Jurkat, Clone E6-1 (cell line): ENCODE measurements at regions not wholly inside any gene's neighbourhood (a gene's known extent, or its start where the extent isn't known, plus 50 kb on each side); places are given as distances from the start of the nearest gene placed in this dataset.

ENCODE experiments used
- DNase-seq: peaks from one replicate; pipeline ENCODE4 v3.0.0-alpha.2; 2011; ENCODE audit warnings: low read depth, low spot score
- H3K4me3 ChIP-seq: 2 replicates; pipeline ENCODE4 v1.5.1; 2011; ENCODE audit warnings: mild to moderate bottlenecking, low read length, control low read depth, moderate library complexity

DNA sequence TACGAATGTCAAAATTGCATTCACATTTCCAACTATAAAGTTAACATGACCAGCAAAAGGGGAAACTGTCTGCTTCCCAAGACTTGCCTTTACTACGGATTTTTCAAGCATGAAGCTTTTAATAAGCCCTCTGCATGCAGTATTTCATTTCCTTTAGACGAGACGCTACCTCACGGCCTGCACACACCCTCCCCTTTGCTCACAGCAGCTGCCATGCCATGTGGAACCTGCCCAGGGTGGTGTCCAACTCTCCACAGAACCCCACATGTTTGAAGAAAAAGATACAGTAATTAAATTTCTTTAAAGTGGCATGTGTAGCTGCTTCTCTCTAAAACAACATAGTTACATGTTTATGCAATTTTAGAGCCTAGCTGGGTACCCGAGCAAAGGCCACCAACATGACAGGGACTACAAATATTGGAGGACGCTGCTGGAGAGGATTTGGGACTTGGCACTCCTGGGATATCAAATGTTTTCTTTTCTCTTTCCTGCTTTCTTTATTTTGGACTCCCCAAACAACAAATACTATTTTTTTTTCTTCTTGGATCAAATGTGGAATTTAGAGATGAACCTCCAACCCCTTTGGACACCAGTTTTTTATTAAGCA, 256.9 kb upstream of the PCSK5 start:
- H3K4me3 ChIP-seq: no peak overlapping the region
- no peak for DNase-seq

DNA sequence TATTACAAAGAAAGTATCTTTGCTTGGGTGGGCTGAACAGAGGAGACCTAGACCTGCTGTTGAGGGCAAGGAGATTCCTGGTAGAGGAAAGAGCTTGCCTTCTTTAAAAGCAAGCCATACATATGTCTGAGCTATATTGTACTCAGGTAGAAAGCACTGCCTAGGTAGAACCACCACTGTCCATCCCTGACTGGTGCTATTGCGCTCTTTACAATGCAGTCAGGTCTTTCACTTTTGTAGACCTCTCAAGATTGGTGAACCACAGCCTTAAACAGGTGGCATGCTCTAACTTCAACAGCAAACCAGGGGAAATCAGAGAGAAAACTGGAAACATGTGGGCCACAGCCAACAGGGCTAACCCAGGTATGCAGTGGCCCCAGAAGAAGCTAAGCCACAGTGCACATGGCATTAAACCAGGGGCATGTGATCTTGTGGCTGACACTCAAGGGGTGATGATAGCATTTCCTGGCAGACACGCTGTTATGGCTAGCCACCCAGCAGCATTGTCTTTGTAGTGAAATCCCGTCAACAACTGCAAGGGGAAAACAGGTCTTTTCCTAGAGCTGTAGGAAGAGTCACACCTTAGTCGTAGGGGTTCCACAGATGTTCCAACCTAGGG, 253.9 kb upstream of the PCSK5 start:
- no peak for DNase-seq
- H3K4me3 ChIP-seq: no peak overlapping the region

DNA sequence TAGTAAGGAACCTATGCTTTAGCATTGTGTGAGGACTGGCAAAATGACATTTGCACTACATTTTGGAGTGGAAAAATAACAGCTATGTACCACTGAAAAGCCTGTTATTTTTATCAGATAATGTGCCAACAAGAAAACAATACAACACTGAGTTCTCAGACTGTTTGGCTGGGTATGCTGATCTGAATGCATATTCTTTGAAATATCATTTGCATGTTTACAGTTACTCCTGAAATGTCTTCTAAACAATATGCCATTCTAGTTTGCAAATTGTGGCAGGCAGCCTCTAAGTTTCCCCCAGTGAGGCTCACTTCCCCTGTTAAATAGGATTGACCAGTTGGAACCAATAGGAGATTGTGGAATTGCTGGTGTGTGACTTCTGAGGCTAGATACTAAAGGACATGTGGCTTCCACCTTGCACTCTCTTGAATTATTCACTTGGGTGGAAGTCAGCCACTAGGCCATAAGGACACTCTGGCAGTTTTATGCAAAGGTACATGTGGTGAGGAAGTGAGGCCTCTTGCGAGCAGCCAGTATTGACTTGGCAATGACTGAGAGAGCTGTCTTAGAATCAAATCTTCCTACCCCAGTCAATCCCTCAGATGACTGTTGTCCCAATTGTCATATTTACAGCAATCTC, 250.4 kb upstream of the PCSK5 start:
- no peak overlapping the region for H3K4me3 ChIP-seq
- no peak for DNase-seq

DNA sequence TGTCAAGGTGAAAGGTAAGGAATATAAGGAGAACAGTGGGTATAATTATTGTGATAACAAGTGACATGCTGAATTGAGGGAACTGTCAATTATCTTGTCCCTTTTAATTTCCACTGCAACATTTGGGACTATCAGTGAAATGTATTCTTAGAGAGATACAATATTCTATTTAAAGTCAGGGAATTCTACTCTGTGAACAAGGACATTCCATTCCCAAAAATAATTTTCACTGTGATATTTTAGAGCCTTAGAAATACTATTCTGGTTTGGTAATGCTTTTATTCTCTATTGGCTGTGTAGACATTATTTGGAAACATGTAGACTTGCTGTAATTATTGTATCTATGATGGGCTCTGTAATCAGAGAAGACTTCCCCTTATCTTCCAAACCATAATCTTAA, 248.0 kb upstream of the PCSK5 start:
- no peak for DNase-seq
- no peak overlapping the region for H3K4me3 ChIP-seq

DNA sequence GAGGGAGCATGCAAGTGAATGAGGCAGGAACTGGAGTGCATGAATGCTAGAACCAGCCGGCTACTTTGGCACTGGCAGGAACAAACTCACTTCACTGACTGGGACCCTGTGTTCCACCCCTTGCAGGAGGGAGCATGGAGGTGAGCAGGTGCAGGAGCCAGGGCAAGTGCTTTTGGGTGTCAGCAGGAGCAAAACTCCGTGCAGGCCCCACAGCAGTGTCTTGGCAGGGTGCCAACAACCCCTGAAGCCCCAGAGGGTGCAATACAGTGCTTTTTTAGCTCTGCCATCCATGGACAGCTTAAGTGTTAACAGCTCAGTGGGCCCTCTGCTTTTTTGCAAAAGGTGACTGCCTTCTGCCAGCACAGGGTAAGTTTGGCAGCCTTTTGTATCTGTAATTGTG, 245.8 kb upstream of the PCSK5 start:
- DNase-seq: no peak
- H3K4me3 ChIP-seq: no peak overlapping the region

DNA sequence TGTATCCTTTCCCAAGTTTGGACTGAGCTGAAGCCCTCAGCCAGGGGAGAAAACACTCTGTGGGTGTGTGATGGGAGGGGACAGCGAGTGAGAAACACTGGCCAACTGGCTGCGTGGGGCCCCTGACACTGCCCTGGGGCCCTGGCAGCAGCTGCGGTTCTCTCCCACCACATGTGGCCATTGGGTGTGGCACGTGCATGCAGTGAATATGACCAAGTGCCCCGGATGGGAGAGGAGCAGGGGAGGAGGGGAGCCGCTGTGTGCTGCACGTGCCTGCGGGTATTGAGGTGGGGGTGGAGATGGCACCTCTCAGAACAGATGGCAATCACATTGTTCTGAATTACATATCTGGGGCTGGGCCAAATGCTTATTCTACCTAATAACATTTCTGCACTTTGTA, 242.4 kb upstream of the PCSK5 start:
- no peak for DNase-seq
- H3K4me3 ChIP-seq: no peak overlapping the region

DNA sequence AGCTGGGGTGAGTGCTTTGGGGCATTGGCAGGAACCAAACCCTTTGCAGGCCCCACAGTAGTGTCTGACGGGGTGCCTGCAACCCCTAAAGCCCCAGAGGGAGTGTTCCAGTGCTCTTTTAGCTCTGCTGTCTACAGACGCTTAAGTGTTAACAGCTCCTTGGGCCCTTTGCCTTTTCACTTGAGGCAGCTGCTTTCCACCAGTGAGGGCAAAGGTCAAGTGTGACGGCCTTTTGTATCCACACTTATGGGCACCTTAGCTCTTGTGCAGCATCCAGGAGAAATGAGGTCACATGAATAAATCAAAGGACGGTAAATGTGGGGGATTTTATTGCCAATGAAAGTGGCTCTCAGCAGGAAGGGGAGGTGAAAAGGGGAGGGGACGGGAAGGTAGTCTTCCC, 241.4 kb upstream of the PCSK5 start:
- H3K4me3 ChIP-seq: no peak overlapping the region

DNA sequence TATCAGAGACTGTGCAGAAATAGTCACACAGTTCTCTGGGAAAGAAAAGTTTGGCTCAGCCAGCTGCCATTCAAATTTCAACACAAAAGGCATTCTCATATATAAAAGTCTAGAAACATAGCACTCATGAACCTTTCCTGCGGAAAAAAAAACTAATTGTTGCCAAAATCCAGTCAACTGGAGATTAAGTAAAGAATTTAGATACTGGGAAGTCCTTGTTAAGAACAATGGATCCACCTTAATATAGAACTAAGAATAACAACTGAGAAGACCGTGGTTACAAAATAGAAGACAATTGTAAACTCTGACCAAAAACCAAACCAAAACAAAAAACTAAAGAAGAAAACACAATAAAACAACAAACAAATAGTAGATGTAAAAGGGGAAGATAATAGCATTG, 238.8 kb upstream of the PCSK5 start:
- no peak overlapping the region for H3K4me3 ChIP-seq
- DNase-seq: no peak

More for the DNA sequence above, 241.4 kb upstream of the PCSK5 start:
- DNase-seq: no peak

DNA sequence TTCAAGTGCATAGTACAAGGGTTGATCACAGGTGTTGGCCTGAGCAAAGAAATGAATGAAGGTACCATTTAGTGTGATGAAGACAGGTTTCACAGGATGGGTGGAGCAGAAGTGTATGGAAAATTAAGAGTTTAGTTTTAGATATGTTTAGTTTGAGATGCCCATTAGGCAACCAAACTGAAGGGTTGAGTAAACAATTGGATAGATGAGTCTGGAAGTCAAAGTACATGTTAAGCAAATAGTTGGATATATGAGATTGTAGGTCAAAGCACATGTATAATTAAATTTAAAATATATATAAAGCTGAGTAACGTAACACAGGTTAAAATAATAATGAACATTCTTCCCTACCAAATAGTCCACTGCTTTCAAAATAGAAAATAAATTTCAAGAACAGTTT, 237.1 kb upstream of the PCSK5 start:
- no peak overlapping the region for H3K4me3 ChIP-seq
- no peak for DNase-seq

DNA sequence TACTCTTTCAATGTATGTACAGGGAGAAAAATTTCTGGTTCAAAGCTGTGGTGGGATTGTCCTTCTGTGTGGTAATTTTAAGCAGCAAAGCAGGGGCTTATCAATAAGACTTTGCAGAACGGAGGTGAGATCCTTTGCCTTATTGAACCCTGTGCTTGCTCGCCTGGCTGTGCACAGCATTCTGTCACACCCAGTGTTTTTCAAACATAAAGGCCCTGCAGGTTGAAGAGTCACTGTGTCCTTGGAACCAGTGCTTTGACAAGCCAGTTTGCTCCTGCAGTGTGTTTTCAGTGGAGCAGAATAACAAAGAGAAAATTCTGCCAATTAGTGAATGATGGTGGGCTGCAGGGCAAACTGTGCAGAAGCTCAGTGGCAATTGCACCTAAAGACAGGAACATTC, 236.7 kb upstream of the PCSK5 start:
- DNase-seq: no peak
- no peak overlapping the region for H3K4me3 ChIP-seq

DNA sequence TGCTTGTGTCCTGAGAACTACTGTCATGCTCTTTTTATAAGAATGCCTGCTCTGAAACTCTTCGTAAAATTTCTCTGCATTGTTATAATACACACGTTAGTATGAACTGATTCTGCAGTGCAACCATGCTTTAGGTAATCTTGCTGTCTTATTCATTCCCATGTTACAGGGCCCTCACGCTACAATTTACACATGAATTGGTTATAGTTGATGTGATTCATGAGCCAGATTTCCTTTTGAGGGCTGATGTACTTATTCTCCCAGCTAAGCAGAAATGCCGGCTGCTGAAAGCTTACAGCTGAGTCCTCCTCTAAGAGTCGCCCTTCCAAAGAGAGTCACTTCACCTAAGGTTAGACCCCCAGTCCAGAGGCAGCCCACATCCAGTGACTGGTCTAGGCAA, 233.5 kb upstream of the PCSK5 start:
- no peak for DNase-seq

DNA sequence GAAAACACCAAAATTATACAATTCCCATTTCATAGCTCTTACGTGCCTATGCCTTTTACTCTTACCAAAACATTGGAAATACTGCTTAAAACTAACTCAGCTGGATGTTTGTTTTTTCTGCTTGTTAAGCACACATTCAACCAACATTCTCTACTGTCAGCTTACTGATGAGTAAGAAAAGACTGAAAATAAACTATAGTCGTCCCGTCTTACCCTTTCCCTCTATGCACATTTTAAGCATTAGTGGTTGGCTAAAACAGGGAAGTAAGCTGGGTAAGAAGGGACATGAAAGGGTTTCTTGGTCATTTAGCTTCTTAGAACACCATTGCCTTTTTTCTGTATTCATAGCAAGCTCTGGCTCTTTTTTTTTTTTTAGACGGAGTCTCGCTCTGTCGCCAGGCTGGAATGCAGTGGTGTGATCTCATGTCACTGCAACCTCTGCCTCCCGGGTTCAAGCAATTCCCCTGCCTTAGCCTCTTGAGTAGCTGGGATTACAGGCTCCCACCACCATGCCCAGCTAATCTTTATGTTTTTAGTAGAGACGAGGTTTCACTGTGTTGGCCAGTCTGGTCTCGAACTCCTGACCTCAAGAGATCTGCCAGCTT, 232.1 kb upstream of the PCSK5 start:
- H3K4me3 ChIP-seq: no peak overlapping the region
- DNase-seq: no peak

More for the DNA sequence above, 233.5 kb upstream of the PCSK5 start:
- no peak overlapping the region for H3K4me3 ChIP-seq

DNA sequence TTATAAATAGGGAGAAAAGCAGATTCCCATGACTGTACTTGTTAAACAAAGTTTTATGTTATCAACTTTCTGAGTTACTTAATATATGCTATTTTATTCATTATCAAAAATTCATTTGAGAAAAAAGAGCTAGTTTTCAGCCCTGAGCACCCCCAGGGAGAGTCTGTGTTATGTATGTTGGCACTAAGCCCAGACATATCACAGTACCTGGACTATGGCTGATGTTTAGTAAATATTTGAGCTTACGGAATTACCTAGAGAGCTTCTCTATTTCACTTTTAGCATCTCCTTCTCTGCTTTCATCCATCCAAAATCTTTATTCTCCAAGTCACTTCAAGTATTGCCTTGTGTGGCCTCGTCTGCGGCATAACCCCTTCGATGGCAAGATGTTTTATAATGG, 225.9 kb upstream of the PCSK5 start:
- H3K4me3 ChIP-seq: no peak overlapping the region
- no peak for DNase-seq

DNA sequence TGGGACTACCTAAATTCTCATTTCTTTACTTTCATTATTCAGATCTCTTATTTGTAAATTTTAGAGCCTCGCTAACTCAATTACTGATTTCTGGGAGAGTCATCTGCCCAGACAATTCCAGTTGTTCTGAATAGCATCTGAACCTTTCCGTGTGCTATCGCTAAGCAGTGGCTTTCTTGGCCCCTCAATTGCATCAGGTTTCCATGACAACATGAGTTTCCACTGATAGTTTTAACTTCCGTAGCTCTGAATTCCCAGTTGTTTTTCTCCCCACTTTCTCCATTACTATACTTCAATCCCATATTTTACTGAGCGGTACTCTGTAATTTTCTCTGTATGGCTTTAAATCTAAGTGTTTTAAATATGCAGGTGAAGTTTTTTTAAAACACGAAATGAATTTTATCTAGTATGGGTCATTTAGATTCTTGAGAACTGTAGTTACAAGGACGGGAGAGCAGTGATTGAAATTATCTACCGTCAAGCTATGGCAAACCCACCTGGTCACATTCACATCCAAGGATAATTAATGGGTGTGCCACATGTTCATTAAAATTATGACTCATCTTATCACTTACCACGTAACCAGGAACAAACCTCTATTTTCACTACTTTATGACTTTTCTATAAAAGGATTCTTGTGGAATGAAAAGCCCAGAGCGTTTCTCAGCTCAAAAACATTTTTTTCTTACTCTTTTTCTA, 223.5 kb upstream of the PCSK5 start:
- DNase-seq: no peak

DNA sequence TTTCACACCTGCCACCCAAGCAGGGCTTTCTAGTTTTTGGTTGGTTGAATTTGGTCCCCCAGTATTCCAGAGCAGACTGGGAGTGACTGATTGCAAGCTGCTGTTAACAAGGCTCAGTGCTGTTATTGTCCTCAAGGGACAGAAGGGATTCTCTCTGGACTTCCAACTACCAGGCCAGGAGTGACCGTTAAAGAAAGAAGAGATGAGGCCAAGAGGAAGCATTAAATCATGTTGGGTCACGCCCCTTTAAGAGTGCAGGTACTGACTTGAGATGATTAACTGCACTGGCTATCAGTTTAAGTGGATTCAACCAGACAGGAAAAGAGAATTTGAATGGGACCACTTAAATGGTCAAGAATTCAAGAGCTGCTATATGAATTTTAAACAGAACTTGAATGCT, 220.8 kb upstream of the PCSK5 start:
- no peak for DNase-seq

More for the DNA sequence above, 223.5 kb upstream of the PCSK5 start:
- H3K4me3 ChIP-seq: no peak overlapping the region

DNA sequence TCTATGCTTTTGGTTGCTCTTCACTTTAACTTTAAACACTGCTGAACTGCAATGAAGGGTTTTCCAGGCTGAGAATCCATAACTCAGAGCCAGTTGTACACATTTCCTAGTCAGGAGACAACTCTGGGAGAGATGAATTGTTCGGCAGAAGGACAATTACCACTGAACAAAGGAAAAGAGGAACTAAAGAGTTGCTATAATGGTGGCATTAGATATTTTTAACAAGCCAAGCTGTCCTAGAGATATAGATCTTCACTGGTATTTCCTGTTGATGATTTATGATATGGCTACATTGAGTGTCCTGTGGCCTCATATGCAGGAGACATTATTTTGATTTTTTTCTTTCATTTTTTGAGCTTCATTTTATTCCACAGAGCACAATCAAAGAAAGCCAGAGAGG, 219.1 kb upstream of the PCSK5 start:
- DNase-seq: no peak
- no peak overlapping the region for H3K4me3 ChIP-seq

More for the DNA sequence above, 220.8 kb upstream of the PCSK5 start:
- H3K4me3 ChIP-seq: no peak overlapping the region

DNA sequence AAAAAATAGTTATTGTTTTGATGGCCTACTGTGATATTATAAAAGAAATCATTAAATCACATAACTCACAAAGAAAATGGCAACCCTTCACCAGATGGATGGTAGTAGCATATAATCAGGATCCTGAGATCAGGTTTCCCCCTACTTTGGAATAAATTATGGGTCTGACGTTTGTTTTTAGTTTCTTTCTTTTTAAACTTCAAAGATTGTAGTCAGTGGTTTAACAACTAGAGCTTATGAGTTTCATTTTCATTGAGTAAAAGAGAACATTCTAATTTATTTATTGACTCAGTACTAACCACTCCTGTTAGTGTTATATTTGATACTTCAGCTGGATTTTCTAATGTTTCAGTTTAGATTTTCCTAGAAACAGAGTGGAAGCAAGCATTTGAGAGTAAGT, 218.0 kb upstream of the PCSK5 start:
- DNase-seq: no peak
- no peak overlapping the region for H3K4me3 ChIP-seq

DNA sequence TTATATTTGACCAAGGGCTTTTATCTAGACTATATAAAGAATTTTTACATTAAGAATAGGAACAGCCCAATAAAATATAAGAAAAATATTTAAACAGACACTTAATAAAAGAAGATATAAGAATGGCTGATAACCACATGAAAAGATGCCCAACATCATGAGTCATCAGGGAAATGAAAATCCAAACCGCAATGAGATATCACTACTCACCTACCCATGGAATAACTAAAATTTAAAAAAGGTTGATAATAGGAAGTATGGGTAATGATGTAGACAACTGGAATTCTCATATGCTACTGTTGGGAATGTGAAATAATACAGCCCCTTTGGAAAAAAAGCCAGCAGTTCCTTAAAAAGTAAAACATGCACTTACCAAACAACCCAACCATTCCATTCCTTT, 206.9 kb upstream of the PCSK5 start:
- DNase-seq: no peak
- no peak overlapping the region for H3K4me3 ChIP-seq

DNA sequence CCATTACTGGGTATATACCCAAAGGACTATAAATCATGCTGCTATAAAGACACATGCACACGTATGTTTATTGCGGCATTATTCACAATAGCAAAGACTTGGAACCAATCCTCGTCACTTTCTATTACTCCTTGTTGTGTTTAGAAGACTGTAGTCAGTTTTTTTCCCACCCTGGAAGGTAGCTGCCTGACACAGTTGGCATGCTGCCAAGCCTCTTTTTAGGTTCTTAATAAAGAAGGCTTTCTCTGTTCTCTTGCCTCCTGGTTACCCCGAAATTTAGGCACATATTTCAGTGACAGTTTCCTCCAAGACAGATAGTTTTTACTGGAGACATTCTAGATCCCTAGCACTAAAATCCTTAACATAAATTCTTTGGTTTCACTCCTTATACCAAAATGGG, 205.4 kb upstream of the PCSK5 start:
- no peak overlapping the region for H3K4me3 ChIP-seq
- DNase-seq: no peak

DNA sequence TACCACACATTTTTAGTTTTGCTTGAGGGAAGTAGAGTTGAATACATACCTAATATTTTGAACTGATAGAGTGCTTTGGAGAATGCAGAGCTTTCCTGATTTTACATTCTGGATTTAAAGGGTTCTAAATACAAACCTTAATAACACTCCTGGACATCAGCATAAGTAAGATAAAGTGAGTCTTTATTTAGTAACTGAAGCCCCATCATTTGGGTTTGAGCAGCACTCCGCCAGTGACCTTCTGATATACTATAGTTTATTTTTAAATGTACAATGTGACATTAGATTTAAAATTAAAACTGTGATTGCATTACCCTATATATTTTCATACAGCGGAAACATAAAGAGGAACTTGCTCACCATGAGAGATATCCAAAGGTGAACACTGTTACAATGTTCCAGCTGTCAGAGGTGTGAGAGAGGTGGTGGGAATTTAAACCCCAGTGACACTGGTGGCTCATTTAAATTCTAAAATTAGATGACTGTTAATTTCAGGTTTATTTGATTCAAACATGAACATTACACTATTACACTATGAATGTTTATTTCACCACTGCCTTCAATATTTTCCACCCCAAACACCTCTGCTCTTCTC, 203.0 kb upstream of the PCSK5 start:
- H3K4me3 ChIP-seq: no peak overlapping the region
- DNase-seq: no peak
